ENCODE measurements at regions not wholly inside any gene's neighbourhood (a gene's known extent, or its start where the extent isn't known, plus 50 kb on each side); places are given as distances from the start of the nearest gene placed in this dataset.

- no peak for DNase-seq (ENCODE audit: low read depth in 3 of 3)
These were observed 304.2 kb downstream of the EPHA4 start for GRCh38 chr2:221267773-221268425.

GRCh38 chr2:221268631-221269030, 303.5 kb downstream of the EPHA4 start:
- DNase-seq (ENCODE audit: low read depth in 3 of 3) = no peak

- DNase-seq (ENCODE audit: low read depth in 3 of 3) = no peak
These were observed 301.3 kb downstream of the EPHA4 start for GRCh38 chr2:221270806-221271205.

GRCh38 chr2:221272729-221273128, 299.4 kb downstream of the EPHA4 start:
- no peak for DNase-seq (ENCODE audit: low read depth in 3 of 3)

- no peak for DNase-seq (ENCODE audit: low read depth in 3 of 3)
These were observed 296.1 kb downstream of the EPHA4 start for GRCh38 chr2:221276033-221276432.

- DNase-seq (ENCODE audit: low read depth in 3 of 3) = no peak
These were observed 295.5 kb downstream of the EPHA4 start for GRCh38 chr2:221276601-221277000.

GRCh38 chr2:221282386-221282785, 289.7 kb downstream of the EPHA4 start:
- no peak for DNase-seq (ENCODE audit: low read depth in 3 of 3)

GRCh38 chr2:221283896-221284545, 288.1 kb downstream of the EPHA4 start:
- no peak for DNase-seq (ENCODE audit: low read depth in 3 of 3)

GRCh38 chr2:221285148-221285547, 287.0 kb downstream of the EPHA4 start:
- no peak for DNase-seq (ENCODE audit: low read depth in 3 of 3)

- no peak for DNase-seq (ENCODE audit: low read depth in 3 of 3)
These were observed 285.7 kb downstream of the EPHA4 start for GRCh38 chr2:221286406-221286805.

- DNase-seq (ENCODE audit: low read depth in 3 of 3) = no peak
These were observed 282.7 kb downstream of the EPHA4 start for GRCh38 chr2:221289389-221289788.

GRCh38 chr2:221289846-221290245, 282.3 kb downstream of the EPHA4 start:
- DNase-seq (ENCODE audit: low read depth in 3 of 3) = no peak

GRCh38 chr2:221293949-221294742, 278.0 kb downstream of the EPHA4 start:
- no peak for DNase-seq (ENCODE audit: low read depth in 3 of 3)

- no peak for DNase-seq (ENCODE audit: low read depth in 3 of 3)
These were observed 267.2 kb downstream of the EPHA4 start for GRCh38 chr2:221304916-221305315.

GRCh38 chr2:221308507-221309066, 263.5 kb downstream of the EPHA4 start:
- DNase-seq (ENCODE audit: low read depth in 3 of 3) = no peak

GRCh38 chr2:221309892-221310583, 262.1 kb downstream of the EPHA4 start:
- no peak for DNase-seq (ENCODE audit: low read depth in 3 of 3)

GRCh38 chr2:221310730-221311129, 261.4 kb downstream of the EPHA4 start:
- no peak for DNase-seq (ENCODE audit: low read depth in 3 of 3)

GRCh38 chr2:221312634-221313033, 259.5 kb downstream of the EPHA4 start:
- DNase-seq (ENCODE audit: low read depth in 3 of 3) = no peak

GRCh38 chr2:221314786-221315185, 257.3 kb downstream of the EPHA4 start:
- no peak for DNase-seq (ENCODE audit: low read depth in 3 of 3)

- DNase-seq (ENCODE audit: low read depth in 3 of 3) = no peak
These were observed 253.6 kb downstream of the EPHA4 start for GRCh38 chr2:221318376-221319130.

GRCh38 chr2:221322741-221323140, 249.4 kb downstream of the EPHA4 start:
- DNase-seq (ENCODE audit: low read depth in 3 of 3) = no peak

All from stimulated activated CD4-positive, alpha-beta T cell treated with anti-CD3 and anti-CD28 coated beads, TNF-alpha, amount 100 ng/mL, for 24 hours (primary cell).